PC-9 (cell line): ENCODE measurements at regions not wholly inside any gene's neighbourhood (a gene's known extent, or its start where the extent isn't known, plus 50 kb on each side); places are given as distances from the start of the nearest gene placed in this dataset.
A peak's percentile ranks its signal among the peaks of the same experiment; 100 is the strongest.
"Not testable (repeated sequence)": the region's sequence is repeated elsewhere in the genome, so short reads cannot be mapped to it uniquely, and the experiment has no call there.

ENCODE experiments used
- BruUV-seq: library from RNA; stranded (reverse); fragments of 400-500 nt; replicated peaks from 2 replicates; lab custom pipeline; 2021; lab: Mats Ljungman, UMichigan
- CTCF ChIA-PET: fragments of 300-600 bp; sonication (Branson Sonifier 250); formaldehyde crosslinking; loops from one replicate; lab custom pipeline; 2022; ENCODE audit warnings: antibody characterized with exemption; lab: Charles Lee
- POLR2A ChIA-PET: fragments of 300-600 bp; sonication (Branson Sonifier 250); formaldehyde crosslinking; loops from one replicate; lab custom pipeline; 2022; ENCODE audit warnings: antibody characterized with exemption; ENCODE audit not compliant: unreplicated experiment; lab: Charles Lee
- DNase-seq, 2 experiments: peaks; one replicate each; pipeline versions ENCODE4 v3.0.0 to v3.0.0-alpha.2; 2015 to 2022; ENCODE audit warnings: mixed read lengths in 1 of 2
- H2AFZ ChIP-seq: fragments of 200-600 bp; sonication (generic); 2 replicates; pipeline ENCODE4 v1.8.1; 2017; ENCODE audit warnings: antibody characterized with exemption
- H3F3A ChIP-seq: fragments of 200-600 bp; sonication (generic); 2 replicates; pipeline ENCODE4 v1.8.1; 2017; ENCODE audit warnings: antibody characterized with exemption, mild to moderate bottlenecking, low read depth; ENCODE audit not compliant: insufficient read depth
- H3K27ac ChIP-seq: fragments of 200-600 bp; sonication (generic); 2 replicates; pipeline ENCODE4 v1.6.1; 2016; ENCODE audit warnings: mixed run types
- H3K27me3 ChIP-seq: fragments of 200-600 bp; sonication (generic); 2 replicates; pipeline ENCODE4 v1.6.1; 2016; ENCODE audit warnings: low read depth, mixed run types; ENCODE audit not compliant: insufficient read depth
- H3K36me3 ChIP-seq: fragments of 200-600 bp; sonication (generic); 2 replicates; pipeline ENCODE4 v1.6.1; 2016; ENCODE audit warnings: low read depth, mixed run types
- H3K4me1 ChIP-seq: fragments of 200-600 bp; sonication (generic); replicated peaks from 2 replicates; pipeline ENCODE4 v1.6.1; 2016; ENCODE audit warnings: mixed run types; ENCODE audit not compliant: insufficient read depth
- H3K4me2 ChIP-seq: fragments of 200-600 bp; sonication (generic); 2 replicates; pipeline ENCODE4 v1.6.1; 2017; ENCODE audit warnings: mixed run types
- H3K4me3 ChIP-seq: fragments of 200-600 bp; sonication (generic); 2 replicates; pipeline ENCODE4 v1.6.1; 2016; ENCODE audit warnings: mixed run types
- H3K79me2 ChIP-seq: fragments of 200-600 bp; sonication (generic); 2 replicates; pipeline ENCODE4 v1.6.1; 2017; ENCODE audit warnings: low read depth, mixed run types
- H3K9me2 ChIP-seq: fragments of 200-600 bp; sonication (generic); 2 replicates; pipeline ENCODE4 v1.8.1; 2017; ENCODE audit warnings: mild to moderate bottlenecking; ENCODE audit not compliant: insufficient read depth
- H3K9me3 ChIP-seq: fragments of 200-600 bp; sonication (generic); 2 replicates; pipeline ENCODE4 v1.8.1; 2016; ENCODE audit warnings: low read depth; ENCODE audit not compliant: insufficient read depth
- H4K20me1 ChIP-seq: fragments of 200-600 bp; sonication (generic); 2 replicates; pipeline ENCODE4 v1.8.1; 2017; ENCODE audit not compliant: insufficient read depth
- EZH2 ChIP-seq: fragments of 200-600 bp; sonication (generic); IDR thresholded peaks from 2 replicates; pipeline ENCODE4 v1.8.0; 2017; ENCODE audit warnings: antibody characterized with exemption, low read depth
- intact Hi-C: fragments of 100-400 bp; cut with micrococcal nuclease; formaldehyde crosslinking; loops from one replicate; pipeline ENCODE4 v1.10.0; 2022; ENCODE audit not compliant: unreplicated experiment
- TF ChIP-seq, protein P1 (sequence below): fragments of 200-600 bp; sonication (generic); conservative IDR thresholded peaks from 2 replicates; pipeline ENCODE4 v1.6.1; 2017; ENCODE audit warnings: mixed run types, antibody characterized with exemption, mild to moderate bottlenecking, moderate library complexity

DNA sequence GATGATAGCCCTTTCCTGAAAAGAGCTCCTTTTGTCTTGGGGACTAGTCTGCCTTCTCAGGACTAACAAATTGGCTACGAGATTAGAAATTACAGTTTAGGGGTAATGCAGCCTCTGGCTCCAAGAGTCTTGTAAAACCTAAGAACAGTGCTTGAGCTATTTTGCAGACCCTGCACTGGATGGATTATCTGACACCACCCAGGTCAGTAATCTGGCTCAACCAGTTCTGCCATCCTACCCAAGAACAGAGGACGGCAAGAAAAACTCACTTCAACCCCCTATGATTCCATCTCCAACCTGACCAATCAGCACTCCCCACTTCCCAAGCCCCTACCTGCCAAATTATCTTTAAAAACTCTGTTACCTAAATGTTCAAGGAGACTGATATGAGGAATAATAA lies 225.1 kb downstream of the FAM47A start:
- no peaks in the 10 kb centered on the region for H4K20me1 ChIP-seq
- no TSS peak for BruUV-seq
- POLR2A ChIA-PET, result interaction anchor here (0.5 to 0.6 kb wide), 2 partner anchors 57 to 378 kb away, joined by 3 to 4 read pairs; no protein-coding TSS in a partner anchor
- CTCF ChIA-PET, result interaction anchor here (0.6 kb wide), 2 partner anchors 76 to 100 kb away, joined by 3 to 4 read pairs; no protein-coding TSS in a partner anchor
- H3K36me3 ChIP-seq, result no peaks in the 10 kb centered on the region
- TF ChIP-seq, protein P1, sequence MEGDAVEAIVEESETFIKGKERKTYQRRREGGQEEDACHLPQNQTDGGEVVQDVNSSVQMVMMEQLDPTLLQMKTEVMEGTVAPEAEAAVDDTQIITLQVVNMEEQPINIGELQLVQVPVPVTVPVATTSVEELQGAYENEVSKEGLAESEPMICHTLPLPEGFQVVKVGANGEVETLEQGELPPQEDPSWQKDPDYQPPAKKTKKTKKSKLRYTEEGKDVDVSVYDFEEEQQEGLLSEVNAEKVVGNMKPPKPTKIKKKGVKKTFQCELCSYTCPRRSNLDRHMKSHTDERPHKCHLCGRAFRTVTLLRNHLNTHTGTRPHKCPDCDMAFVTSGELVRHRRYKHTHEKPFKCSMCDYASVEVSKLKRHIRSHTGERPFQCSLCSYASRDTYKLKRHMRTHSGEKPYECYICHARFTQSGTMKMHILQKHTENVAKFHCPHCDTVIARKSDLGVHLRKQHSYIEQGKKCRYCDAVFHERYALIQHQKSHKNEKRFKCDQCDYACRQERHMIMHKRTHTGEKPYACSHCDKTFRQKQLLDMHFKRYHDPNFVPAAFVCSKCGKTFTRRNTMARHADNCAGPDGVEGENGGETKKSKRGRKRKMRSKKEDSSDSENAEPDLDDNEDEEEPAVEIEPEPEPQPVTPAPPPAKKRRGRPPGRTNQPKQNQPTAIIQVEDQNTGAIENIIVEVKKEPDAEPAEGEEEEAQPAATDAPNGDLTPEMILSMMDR, result no peak
- no peak for TF ChIP-seq EZH2
- no peaks in the 10 kb centered on the region for H3K9me2 ChIP-seq
- intact Hi-C loops, result no loop called here
- no peak overlapping the region for H3K4me3 ChIP-seq
- H2AFZ ChIP-seq, result no peak overlapping the region
- no peak overlapping the region for H3K27ac ChIP-seq
- peak overlapping the region; percentile 34 for H3K4me2 ChIP-seq
- H3K9me3 ChIP-seq, result no peaks in the 10 kb centered on the region
- DNase-seq, result peak in 1 of 2 experiments; percentile 6
- no peaks in the 10 kb centered on the region for H3F3A ChIP-seq
- H3K27me3 ChIP-seq, result no peaks in the 10 kb centered on the region
- H3K79me2 ChIP-seq, result no peaks in the 10 kb centered on the region
- peaks cover 16% of the 10 kb centered on the region for H3K4me1 ChIP-seq

DNA sequence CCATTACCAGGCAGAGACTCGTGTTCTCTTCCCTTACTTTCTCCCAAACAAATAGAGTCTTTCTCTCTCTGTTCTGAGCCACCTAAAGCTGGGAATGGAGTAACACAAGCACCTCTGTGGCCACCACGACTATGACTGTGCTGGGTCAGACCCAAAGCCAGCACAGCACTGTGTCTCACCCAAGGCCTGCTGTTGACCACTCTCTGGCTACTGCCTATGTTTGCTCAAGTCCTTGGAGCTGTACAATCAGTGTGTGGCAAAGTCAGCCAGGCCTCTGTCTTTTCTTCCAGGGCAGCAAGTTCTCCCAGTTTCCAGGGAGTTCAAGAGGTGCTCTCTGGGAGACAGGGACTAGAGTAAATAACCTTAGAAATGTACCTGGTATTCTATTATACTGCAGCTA lies 239.4 kb downstream of the FAM47A start:
- Histone ChIP-seq H3K27me3 (no peaks in the 10 kb centered on the region), H2AFZ (no peak overlapping the region), H3F3A (no peaks in the 10 kb centered on the region), H3K4me2 (no peak overlapping the region), H4K20me1 (no peaks in the 10 kb centered on the region), H3K9me2 (no peaks in the 10 kb centered on the region), H3K4me3 (no peak overlapping the region), H3K9me3 (no peaks in the 10 kb centered on the region), H3K27ac (no peak overlapping the region), H3K36me3 (no peaks in the 10 kb centered on the region), H3K79me2 (no peaks in the 10 kb centered on the region), H3K4me1 (no peaks in the 10 kb centered on the region)
- ChIA-PET POLR2A (no interaction called here), CTCF (no interaction called here)
- no peak for DNase-seq
- TF ChIP-seq, protein P1, result no peak
- TF ChIP-seq EZH2, result no peak
- BruUV-seq, result no TSS peak
- intact Hi-C loops, result no loop called here

DNA sequence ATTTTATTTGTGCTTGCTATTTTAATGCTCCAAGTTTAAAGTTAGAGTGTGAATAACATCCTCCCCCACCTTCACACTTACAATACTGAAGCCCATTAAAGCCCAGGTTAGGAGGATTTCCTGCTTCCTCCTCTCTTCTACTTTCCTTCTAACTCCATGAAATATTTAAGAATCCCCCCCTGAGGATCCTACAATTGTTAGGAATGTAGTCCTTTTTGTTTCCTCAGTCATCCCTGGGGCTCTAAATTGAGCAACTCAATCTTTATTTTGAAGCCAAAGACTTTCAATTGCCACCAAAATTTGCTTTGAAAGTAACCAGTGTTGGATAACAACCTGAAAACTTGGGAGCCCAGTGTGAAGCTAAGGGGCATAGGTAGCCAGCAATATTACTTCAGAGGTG lies 276.9 kb downstream of the FAM47A start:
- intact Hi-C loops, result no loop called here
- no peaks in the 10 kb centered on the region for H3K4me1 ChIP-seq
- ChIA-PET CTCF (no interaction called here), POLR2A (no interaction called here)
- H3K4me2 ChIP-seq, result no peak overlapping the region
- TF ChIP-seq, protein P1, result no peak
- TF ChIP-seq EZH2, result no peak
- DNase-seq, result no peak
- H3K79me2 ChIP-seq, result no peaks in the 10 kb centered on the region
- H3K27me3 ChIP-seq, result no peaks in the 10 kb centered on the region
- no peak overlapping the region for H3K27ac ChIP-seq
- no peaks in the 10 kb centered on the region for H3K9me2 ChIP-seq
- H3K9me3 ChIP-seq, result no peaks in the 10 kb centered on the region
- H2AFZ ChIP-seq, result no peak overlapping the region
- no peaks in the 10 kb centered on the region for H3K36me3 ChIP-seq
- H4K20me1 ChIP-seq, result no peaks in the 10 kb centered on the region
- H3F3A ChIP-seq, result no peaks in the 10 kb centered on the region
- no TSS peak for BruUV-seq
- H3K4me3 ChIP-seq, result no peak overlapping the region

DNA sequence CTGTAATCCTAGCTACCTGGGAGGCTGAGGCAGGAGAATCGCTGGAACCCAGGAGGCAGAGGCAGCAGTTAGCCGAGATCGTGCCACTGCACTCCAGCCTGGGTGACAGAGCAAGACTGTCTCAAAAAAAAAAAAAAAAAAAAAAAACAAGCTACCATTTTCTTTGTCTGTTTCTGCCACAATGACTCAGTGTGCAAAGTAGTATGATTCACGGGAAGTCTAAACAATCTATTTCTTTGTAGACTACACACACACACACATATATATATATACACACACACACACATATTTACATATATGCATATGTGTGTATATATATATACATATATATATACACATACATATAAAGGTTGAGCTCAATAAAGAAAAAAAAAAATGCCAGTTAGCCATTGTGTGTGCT lies 280.0 kb downstream of the FAM47A start:
- H3F3A ChIP-seq, intact Hi-C loops, BruUV-seq, H2AFZ ChIP-seq, DNase-seq, H3K36me3 ChIP-seq, H3K9me3 ChIP-seq, CTCF ChIA-PET, H4K20me1 ChIP-seq, H3K27me3 ChIP-seq, H3K9me2 ChIP-seq, H3K79me2 ChIP-seq, H3K4me1 ChIP-seq, H3K4me2 ChIP-seq, H3K27ac ChIP-seq, POLR2A ChIA-PET, H3K4me3 ChIP-seq: not testable (repeated sequence)
